Uterus (tissue), 3 donors: ENCODE measurements at regions not wholly inside any gene's neighbourhood (a gene's known extent, or its start where the extent isn't known, plus 50 kb on each side); places are given as distances from the start of the nearest gene placed in this dataset.

ENCODE experiments used
- DNase-seq, 2 donors: peaks; one replicate each; pipeline ENCODE4 v3.0.0-alpha.2; 2019 to 2020
- H3K27ac ChIP-seq, 2 donors: fragments of 200-600 bp; sonication (generic); 1 replicate in 1 of 2; 2 replicates in 1 of 2; pipeline ENCODE4 v1.5.1; 2016 to 2018
- H3K27me3 ChIP-seq, 2 donors: fragments of 200-600 bp; sonication (generic); one replicate each; pipeline ENCODE4 v1.5.1; 2018 to 2019; ENCODE audit warnings: control low read depth in 1 of 2
- H3K36me3 ChIP-seq, 2 donors: fragments of 200-600 bp; sonication (generic); one replicate each; pipeline ENCODE4 v1.5.1; 2019; ENCODE audit warnings: control low read depth in 1 of 2
- H3K4me1 ChIP-seq, 2 donors: fragments of 200-600 bp; sonication (generic); one replicate each; pipeline ENCODE4 v1.5.1; 2018 to 2019; ENCODE audit warnings: control low read depth in 1 of 2
- H3K4me3 ChIP-seq, 2 donors: fragments of 200-600 bp; sonication (generic); 1 replicate in 1 of 2; 2 replicates in 1 of 2; pipeline ENCODE4 v1.5.1; 2018 to 2019; ENCODE audit warnings: mild to moderate bottlenecking in 1 of 2
- H3K9me3 ChIP-seq, 2 donors: fragments of 200-600 bp; sonication (generic); one replicate each; pipeline ENCODE4 v1.5.1; 2019; ENCODE audit warnings: control low read depth in 1 of 2
- CTCF ChIP-seq, 4 experiments: fragments of 200-600 bp in 2 of 4; fragments of 450-650 bp in 2 of 4; sonication (generic) in 2 of 4; IDR thresholded peaks; one replicate each; pipeline ENCODE4 v1.5.1; 2016 to 2019; ENCODE audit warnings: antibody characterized with exemption in 4 of 4, mild to moderate bottlenecking in 2 of 4, moderate library complexity in 1 of 4
- POLR2A ChIP-seq, 2 donors: fragments of 450-650 bp; IDR thresholded peaks; one replicate each; pipeline ENCODE4 v1.6.1; 2016; ENCODE audit warnings: antibody characterized with exemption in 2 of 2, mild to moderate bottlenecking in 1 of 2, moderate library complexity in 1 of 2
- intact Hi-C: fragments of 100-400 bp; cut with DNase I; formaldehyde crosslinking; loops from one replicate; pipeline ENCODE4 v1.15.1; 2023; ENCODE audit warnings: low total_unique reads
- donor health status: DM: yes; HTN: yes; CAD: no.

- H3K36me3 ChIP-seq = no peaks in the 10 kb centered on the region
- DNase-seq = no peak
- no peaks in the 10 kb centered on the region for H3K27me3 ChIP-seq
- no peak overlapping the region for H3K27ac ChIP-seq
- no peaks in the 10 kb centered on the region for H3K4me1 ChIP-seq
- H3K4me3 ChIP-seq = no peak overlapping the region
- intact Hi-C loops = no loop called here
- TF ChIP-seq CTCF (IDR thresholded peaks at IDR 0.05) (no peak), POLR2A (IDR thresholded peaks at IDR 0.05) (no peak)
- no peaks in the 10 kb centered on the region for H3K9me3 ChIP-seq
These were observed 118.9 kb upstream of the CAB39 start for GRCh38 chr2:230593765-230594164.

DNA sequence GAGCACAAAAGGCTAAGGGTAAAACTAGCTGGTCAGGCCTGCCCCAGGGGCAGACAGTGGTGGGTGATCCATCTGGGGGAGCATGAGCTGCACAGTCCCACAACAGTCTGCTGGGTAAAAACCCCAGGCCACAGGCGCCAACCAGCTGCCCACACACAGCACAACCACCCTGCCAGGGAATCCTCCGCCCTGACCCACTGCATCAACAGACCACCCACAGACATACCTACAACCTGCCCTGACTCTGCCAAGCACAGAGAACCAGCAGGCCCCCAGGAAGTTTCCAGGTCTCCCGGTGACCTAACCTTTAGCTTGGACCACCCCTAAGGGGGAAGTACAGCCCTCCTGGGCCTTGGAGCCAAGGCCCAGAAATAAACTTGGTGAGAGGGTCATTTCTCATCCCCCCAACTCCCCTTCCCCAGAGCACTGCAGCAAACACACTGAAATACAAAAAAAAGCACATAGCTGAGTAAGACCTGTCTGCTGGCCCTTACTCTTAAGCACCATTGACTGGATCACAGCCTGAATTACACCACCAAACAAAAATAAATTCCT is 118.3 kb upstream of the CAB39 start:
- intact Hi-C loops = no loop called here
- TF ChIP-seq POLR2A (IDR thresholded peaks at IDR 0.05) (no peak), CTCF (IDR thresholded peaks at IDR 0.05) (no peak)

DNA sequence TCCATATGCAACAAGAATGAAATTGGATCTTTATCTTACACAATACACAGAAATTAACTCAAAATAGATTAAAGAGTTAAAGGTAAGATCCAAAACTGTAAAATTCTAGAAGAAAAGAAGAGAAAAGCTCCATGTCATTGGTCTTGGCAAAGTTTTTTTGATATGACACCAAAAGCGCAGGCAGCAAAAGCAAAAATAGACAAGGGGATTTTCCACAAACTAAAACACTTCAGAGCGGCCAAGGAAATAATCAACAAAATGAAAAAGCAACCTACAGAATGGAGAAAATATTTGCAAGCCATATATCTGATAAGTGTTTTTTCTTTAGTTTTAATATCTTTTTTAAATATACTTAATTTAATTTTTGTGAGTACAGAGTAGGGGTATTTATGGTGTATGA is 112.8 kb upstream of the CAB39 start:
- no peak for DNase-seq
- intact Hi-C loops = no loop called here
- no peaks in the 10 kb centered on the region for H3K27me3 ChIP-seq
- H3K27ac ChIP-seq = no peak overlapping the region
- no peaks in the 10 kb centered on the region for H3K4me1 ChIP-seq
- H3K9me3 ChIP-seq = no peaks in the 10 kb centered on the region
- H3K36me3 ChIP-seq = no peaks in the 10 kb centered on the region
- TF ChIP-seq POLR2A (IDR thresholded peaks at IDR 0.05) = no peak
- no peak for TF ChIP-seq CTCF (IDR thresholded peaks at IDR 0.05)
- H3K4me3 ChIP-seq = no peak overlapping the region

More for the DNA sequence above, 118.3 kb upstream of the CAB39 start:
- Histone ChIP-seq H3K27me3 (no peaks in the 10 kb centered on the region), H3K4me3 (no peak overlapping the region), H3K36me3 (no peaks in the 10 kb centered on the region), H3K9me3 (no peaks in the 10 kb centered on the region), H3K27ac (no peak overlapping the region), H3K4me1 (no peaks in the 10 kb centered on the region)
- DNase-seq = no peak

GRCh38 chr2:230600285-230600684 is 112.4 kb upstream of the CAB39 start:
- Histone ChIP-seq H3K36me3 (no peaks in the 10 kb centered on the region), H3K4me3 (no peak overlapping the region), H3K9me3 (no peaks in the 10 kb centered on the region), H3K27me3 (no peaks in the 10 kb centered on the region), H3K27ac (no peak overlapping the region), H3K4me1 (no peaks in the 10 kb centered on the region)
- no peak for TF ChIP-seq CTCF (IDR thresholded peaks at IDR 0.05)
- TF ChIP-seq POLR2A (IDR thresholded peaks at IDR 0.05) = no peak
- intact Hi-C loops = no loop called here
- DNase-seq = no peak

- H3K4me3 ChIP-seq = no peak overlapping the region
- no peaks in the 10 kb centered on the region for H3K36me3 ChIP-seq
- H3K9me3 ChIP-seq = no peaks in the 10 kb centered on the region
- no peak for DNase-seq
- TF ChIP-seq CTCF (IDR thresholded peaks at IDR 0.05) = no peak
- no peak for TF ChIP-seq POLR2A (IDR thresholded peaks at IDR 0.05)
- no peak overlapping the region for H3K27ac ChIP-seq
- no peaks in the 10 kb centered on the region for H3K27me3 ChIP-seq
- intact Hi-C loops = no loop called here
- no peaks in the 10 kb centered on the region for H3K4me1 ChIP-seq
These were observed 111.8 kb upstream of the CAB39 start for GRCh38 chr2:230600881-230601280.
